ENCODE measurements at regions not wholly inside any gene's neighbourhood (a gene's known extent, or its start where the extent isn't known, plus 50 kb on each side); places are given as distances from the start of the nearest gene placed in this dataset.

DNA sequence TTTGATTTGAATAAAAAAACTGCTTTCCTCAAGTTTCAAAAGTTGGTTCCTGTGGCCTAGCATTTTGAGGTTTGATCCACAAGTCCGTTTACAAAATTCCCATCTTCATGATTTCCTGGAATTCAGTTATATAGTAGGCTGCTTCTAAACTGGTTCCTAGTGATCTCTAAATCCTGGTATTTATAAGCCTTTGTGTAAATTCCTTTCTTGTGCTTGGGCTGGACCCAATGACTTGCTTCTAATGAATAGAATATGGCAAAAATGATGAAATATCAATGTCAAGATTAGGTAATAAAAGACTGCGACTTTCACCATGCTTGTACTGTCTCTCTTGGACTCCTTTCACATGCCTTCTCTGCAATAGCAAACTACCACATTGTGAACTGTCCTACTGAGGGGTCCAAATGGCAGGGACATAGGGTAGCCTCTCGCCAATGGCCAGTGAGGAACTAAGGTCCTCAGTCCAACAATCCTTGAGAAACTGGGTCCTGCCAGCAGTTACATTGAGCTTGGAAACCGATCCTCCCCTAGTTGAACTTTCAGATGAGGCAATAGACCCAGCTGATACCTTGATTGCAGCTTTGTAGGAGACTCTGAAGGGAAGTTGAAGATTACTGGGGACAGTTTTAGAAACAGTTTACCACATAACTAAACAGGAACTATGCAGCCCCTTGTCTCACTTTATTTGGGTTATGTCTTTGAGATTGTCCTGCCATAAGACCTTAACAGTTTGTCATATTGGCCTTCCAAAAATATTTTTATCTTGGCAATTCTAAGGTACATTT, 303.9 kb upstream of the TBC1D5 start:
- H3K79me2 ChIP-seq (ENCODE audit: insufficient read depth, low read length), result no peaks in the 10 kb centered on the region
- H3K27ac ChIP-seq (ENCODE audit: low read depth, low read length), result no peak overlapping the region
- TF ChIP-seq, protein P1, sequence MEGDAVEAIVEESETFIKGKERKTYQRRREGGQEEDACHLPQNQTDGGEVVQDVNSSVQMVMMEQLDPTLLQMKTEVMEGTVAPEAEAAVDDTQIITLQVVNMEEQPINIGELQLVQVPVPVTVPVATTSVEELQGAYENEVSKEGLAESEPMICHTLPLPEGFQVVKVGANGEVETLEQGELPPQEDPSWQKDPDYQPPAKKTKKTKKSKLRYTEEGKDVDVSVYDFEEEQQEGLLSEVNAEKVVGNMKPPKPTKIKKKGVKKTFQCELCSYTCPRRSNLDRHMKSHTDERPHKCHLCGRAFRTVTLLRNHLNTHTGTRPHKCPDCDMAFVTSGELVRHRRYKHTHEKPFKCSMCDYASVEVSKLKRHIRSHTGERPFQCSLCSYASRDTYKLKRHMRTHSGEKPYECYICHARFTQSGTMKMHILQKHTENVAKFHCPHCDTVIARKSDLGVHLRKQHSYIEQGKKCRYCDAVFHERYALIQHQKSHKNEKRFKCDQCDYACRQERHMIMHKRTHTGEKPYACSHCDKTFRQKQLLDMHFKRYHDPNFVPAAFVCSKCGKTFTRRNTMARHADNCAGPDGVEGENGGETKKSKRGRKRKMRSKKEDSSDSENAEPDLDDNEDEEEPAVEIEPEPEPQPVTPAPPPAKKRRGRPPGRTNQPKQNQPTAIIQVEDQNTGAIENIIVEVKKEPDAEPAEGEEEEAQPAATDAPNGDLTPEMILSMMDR (IDR thresholded peaks at IDR 0.05; ENCODE audit: extremely low read depth, low read depth, low read length), result no peak
- H4K20me1 ChIP-seq (ENCODE audit: insufficient read depth, low read length), result no peaks in the 10 kb centered on the region
- no peaks in the 10 kb centered on the region for H3K9me3 ChIP-seq (ENCODE audit: low read depth, low read length)
- no peak overlapping the region for H3K4me3 ChIP-seq (ENCODE audit: insufficient read depth, low read length)
- no peaks in the 10 kb centered on the region for H3K4me1 ChIP-seq (ENCODE audit: insufficient read depth, low read length)
- H3K27me3 ChIP-seq (ENCODE audit: insufficient read depth, low read length), result no peaks in the 10 kb centered on the region
- no peak for DNase-seq (ENCODE audit: insufficient read length, low spot score, missing footprints)
- H3K36me3 ChIP-seq (ENCODE audit: insufficient read depth, low read length), result no peaks in the 10 kb centered on the region
- no peak overlapping the region for H2AFZ ChIP-seq (ENCODE audit: low read length)
- no peak overlapping the region for H3K4me2 ChIP-seq (ENCODE audit: insufficient read depth, low read length)

DNA sequence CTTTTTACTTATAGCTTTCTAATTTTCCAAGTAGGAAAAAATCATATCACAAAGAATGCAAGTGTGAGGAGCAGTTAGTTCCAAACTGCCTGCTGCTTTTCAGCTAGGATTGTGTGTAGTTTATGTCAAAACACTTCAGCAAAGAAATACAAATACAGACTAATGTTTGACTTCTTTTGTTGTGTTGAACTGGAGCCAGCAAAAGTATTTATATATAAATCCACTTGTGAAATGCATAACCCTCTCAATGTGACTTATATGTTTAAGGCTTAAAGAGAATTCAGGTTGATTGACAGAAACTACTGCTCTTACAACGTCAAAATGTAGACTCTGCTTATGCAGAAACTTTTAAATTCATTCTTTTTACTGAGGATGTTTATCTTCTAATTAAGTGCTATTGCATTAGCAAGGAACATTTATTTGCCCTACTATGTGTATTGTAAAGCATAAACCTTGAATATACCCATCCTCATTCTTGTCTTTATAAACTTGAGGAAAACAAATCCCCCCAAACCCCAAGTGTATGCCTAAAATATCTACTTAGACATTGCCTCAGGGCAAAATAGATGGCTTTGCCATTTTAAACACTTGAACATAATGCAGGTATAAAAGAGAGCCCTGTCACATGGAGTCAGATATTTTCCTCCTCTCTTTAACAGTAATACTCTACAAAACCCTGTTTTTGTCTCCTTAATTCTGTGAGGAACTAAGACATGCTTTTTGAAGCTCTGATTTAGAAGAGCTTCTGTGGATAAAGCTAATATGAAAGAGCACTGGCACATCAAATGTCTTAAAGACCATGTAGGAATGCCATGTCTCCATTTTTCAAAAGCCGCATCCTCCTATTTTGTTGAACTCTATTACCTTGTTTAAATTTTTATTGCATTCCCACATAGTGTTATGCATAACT, 302.8 kb upstream of the TBC1D5 start:
- Histone ChIP-seq H3K27me3 (ENCODE audit: insufficient read depth, low read length) (no peaks in the 10 kb centered on the region), H3K4me3 (ENCODE audit: insufficient read depth, low read length) (no peak overlapping the region), H3K4me2 (ENCODE audit: insufficient read depth, low read length) (no peak overlapping the region), H3K9me3 (ENCODE audit: low read depth, low read length) (no peaks in the 10 kb centered on the region), H3K79me2 (ENCODE audit: insufficient read depth, low read length) (no peaks in the 10 kb centered on the region), H3K4me1 (ENCODE audit: insufficient read depth, low read length) (no peaks in the 10 kb centered on the region), H3K27ac (ENCODE audit: low read depth, low read length) (no peak overlapping the region), H3K36me3 (ENCODE audit: insufficient read depth, low read length) (no peaks in the 10 kb centered on the region), H4K20me1 (ENCODE audit: insufficient read depth, low read length) (no peaks in the 10 kb centered on the region), H2AFZ (ENCODE audit: low read length) (no peak overlapping the region)
- no peak for DNase-seq (ENCODE audit: insufficient read length, low spot score, missing footprints)
- TF ChIP-seq, protein P1 (IDR thresholded peaks at IDR 0.05; ENCODE audit: extremely low read depth, low read depth, low read length), result no peak

DNA sequence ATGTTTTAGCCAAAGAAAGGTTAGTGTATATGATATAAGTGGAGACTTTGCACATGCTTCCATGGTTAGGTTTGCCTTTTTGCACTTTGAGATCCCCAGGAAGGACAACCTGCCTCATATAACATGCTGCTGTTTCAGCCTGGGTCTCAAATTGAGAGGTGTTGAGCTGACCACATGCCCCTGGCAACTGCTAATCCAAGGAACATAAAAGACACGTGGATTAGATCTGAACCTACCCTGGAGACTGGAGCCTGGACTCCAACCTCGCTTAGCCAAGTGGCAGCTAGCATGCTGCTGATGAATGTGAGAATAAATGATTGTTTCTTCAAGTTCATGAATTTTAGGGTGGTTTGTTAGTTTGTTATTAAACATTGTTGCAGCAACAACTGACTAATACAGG, 301.8 kb upstream of the TBC1D5 start:
- no peaks in the 10 kb centered on the region for H3K9me3 ChIP-seq (ENCODE audit: low read depth, low read length)
- no peaks in the 10 kb centered on the region for H3K79me2 ChIP-seq (ENCODE audit: insufficient read depth, low read length)
- TF ChIP-seq, protein P1 (IDR thresholded peaks at IDR 0.05; ENCODE audit: extremely low read depth, low read depth, low read length), result no peak
- H3K27me3 ChIP-seq (ENCODE audit: insufficient read depth, low read length), result no peaks in the 10 kb centered on the region
- H3K4me3 ChIP-seq (ENCODE audit: insufficient read depth, low read length), result no peak overlapping the region
- no peak overlapping the region for H2AFZ ChIP-seq (ENCODE audit: low read length)
- H3K4me1 ChIP-seq (ENCODE audit: insufficient read depth, low read length), result no peaks in the 10 kb centered on the region
- H3K4me2 ChIP-seq (ENCODE audit: insufficient read depth, low read length), result no peak overlapping the region
- H3K36me3 ChIP-seq (ENCODE audit: insufficient read depth, low read length), result no peaks in the 10 kb centered on the region
- no peak overlapping the region for H3K27ac ChIP-seq (ENCODE audit: low read depth, low read length)
- no peak for DNase-seq (ENCODE audit: insufficient read length, low spot score, missing footprints)
- no peaks in the 10 kb centered on the region for H4K20me1 ChIP-seq (ENCODE audit: insufficient read depth, low read length)

DNA sequence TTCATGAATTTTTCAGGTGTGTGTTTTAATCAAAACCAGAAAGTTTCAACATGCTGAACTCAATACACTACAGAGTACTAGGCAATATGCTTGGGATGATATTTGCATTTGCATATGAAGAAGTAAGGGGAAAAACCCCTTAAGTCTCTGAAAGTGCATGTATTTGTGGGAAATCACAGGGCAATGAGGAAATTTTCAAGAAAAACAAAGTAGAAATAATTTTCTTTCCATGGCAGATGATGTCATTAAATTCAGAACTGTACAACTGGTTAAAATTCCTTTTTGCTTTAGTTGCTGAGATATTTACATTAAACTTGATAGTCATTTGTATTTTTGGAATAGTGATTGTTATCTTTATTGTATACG, 294.0 kb upstream of the TBC1D5 start:
- Histone ChIP-seq H3K36me3 (ENCODE audit: insufficient read depth, low read length) (no peaks in the 10 kb centered on the region), H3K4me1 (ENCODE audit: insufficient read depth, low read length) (no peaks in the 10 kb centered on the region), H3K4me2 (ENCODE audit: insufficient read depth, low read length) (no peak overlapping the region), H3K27me3 (ENCODE audit: insufficient read depth, low read length) (peaks cover 4% of the 10 kb centered on the region), H3K9me3 (ENCODE audit: low read depth, low read length) (no peaks in the 10 kb centered on the region), H3K79me2 (ENCODE audit: insufficient read depth, low read length) (no peaks in the 10 kb centered on the region), H2AFZ (ENCODE audit: low read length) (no peak overlapping the region), H3K27ac (ENCODE audit: low read depth, low read length) (no peak overlapping the region), H4K20me1 (ENCODE audit: insufficient read depth, low read length) (no peaks in the 10 kb centered on the region), H3K4me3 (ENCODE audit: insufficient read depth, low read length) (no peak overlapping the region)
- TF ChIP-seq, protein P1 (IDR thresholded peaks at IDR 0.05; ENCODE audit: extremely low read depth, low read depth, low read length), result no peak
- DNase-seq (ENCODE audit: insufficient read length, low spot score, missing footprints), result no peak
